Activated CD4-positive, alpha-beta T cell treated with anti-CD3 and anti-CD28 coated beads, Interleukin-10, Interleukin-2, amounts not matched to agents 100 ng/mL and 50 ng/mL, durations not matched to agents 16 hours and 8 hours (primary cell): ENCODE measurements at regions not wholly inside any gene's neighbourhood (a gene's known extent, or its start where the extent isn't known, plus 50 kb on each side); places are given as distances from the start of the nearest gene placed in this dataset.
"Not testable (repeated sequence)": the region's sequence is repeated elsewhere in the genome, so short reads cannot be mapped to it uniquely, and the experiment has no call there.

Source experiments
- DNase-seq: peaks from one replicate; pipeline ENCODE4 v3.0.0-alpha.2; 2020

DNA sequence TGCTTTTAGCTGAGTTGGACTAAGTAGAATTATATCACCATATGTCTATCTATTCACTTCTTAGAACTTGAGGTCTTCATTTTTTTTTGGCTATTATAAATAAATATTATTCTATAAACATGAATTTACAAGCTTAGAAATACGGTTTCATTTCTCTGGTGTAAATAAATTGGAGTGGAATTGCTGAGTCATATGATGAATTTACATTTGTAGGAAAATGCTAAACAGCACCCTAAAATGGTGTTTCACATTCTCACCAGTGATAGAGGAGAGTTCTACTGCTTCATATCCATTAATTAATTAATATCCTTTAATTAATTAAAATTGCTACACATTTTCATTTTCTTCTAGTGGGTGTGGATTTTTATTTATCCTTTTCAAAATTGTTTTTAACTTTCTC is 318.3 kb downstream of the MDFIC start:
- DNase-seq, result no peak

DNA sequence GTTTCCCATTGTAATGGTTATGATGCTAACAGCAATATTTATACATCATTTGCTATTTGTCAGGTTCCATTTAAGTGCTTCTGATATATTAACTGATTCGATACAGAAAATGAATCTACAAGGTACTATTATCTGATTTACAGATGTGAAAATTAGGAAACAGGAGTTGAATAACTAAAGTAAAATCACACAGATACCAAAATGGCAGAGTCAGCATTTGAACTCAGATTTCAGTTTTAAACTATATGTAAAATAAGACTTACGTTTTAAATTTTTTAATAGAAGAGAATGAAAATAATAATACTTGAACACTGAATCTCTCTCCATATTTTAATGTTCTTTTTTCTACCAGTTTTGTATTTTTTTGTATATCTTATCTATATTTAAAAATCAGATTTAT is 313.2 kb downstream of the MDFIC start:
- no peak for DNase-seq

DNA sequence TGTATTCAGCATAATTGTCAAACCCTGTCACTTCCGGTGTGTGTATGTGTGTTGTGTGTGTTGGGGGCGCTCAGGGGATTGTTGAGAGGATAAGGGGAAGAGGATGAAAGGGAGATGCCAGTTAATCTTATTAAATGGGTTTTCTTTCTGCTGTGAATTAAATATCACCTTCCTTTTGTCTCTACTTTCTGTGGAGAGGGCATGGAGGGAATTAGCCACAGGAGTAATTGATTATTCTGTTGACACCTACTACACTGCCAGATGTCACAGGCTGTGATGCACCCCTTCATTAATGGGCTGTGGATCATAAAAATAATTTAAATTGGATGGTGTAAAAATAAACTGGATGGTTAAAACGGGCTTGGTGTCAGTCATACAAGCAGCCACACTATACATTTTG is 311.9 kb downstream of the MDFIC start:
- DNase-seq, result no peak

DNA sequence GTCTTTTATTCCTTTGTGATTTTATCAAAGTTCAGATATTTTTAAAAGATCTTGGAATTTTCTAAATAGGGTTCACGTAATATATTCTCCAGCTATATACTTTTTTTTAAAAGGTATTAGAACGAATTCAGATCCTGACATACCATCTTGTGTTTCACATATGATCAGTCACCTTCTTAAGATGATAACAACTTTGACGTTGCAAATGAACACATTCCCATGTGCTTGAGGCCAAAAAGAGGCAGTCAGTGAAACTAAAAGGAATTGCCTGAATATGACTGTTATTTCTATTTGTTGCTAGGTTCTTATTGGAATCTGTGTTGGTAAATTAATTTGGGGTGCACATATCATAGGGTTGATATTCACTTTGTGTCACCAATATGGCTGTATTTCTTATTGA is 310.1 kb downstream of the MDFIC start:
- DNase-seq, result no peak

DNA sequence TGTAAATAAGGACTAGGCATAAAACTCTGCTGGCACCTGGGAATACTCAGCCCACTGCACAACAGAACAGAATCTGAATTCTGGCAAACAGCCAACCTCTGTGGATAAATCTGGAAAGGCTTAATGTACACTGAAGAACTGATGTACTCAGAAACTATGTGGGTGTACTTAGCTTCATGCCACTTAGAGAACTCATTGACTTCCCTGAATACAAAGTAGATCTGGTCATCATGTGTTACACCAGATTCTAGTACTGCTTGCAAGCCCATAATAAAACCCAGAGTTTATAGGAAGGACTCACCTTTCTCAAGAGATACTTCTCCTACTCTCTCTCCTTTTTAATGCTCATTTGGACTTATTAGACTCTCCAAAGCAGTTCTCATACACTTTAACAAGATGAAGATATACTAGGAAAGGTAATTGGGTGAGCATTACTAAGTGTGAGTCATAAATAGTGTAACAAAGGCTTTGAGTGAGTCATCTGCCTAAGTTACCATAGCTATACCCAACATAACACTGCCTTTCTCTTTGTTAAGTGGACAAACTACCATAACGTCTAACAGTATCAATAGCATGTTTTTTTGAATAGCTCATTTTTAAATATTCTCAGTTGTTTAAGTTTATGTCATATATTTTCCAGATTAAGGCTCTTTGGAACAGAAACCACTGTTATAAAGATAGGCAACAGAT is 309.1 kb downstream of the MDFIC start:
- DNase-seq, result peak; percentile 63

DNA sequence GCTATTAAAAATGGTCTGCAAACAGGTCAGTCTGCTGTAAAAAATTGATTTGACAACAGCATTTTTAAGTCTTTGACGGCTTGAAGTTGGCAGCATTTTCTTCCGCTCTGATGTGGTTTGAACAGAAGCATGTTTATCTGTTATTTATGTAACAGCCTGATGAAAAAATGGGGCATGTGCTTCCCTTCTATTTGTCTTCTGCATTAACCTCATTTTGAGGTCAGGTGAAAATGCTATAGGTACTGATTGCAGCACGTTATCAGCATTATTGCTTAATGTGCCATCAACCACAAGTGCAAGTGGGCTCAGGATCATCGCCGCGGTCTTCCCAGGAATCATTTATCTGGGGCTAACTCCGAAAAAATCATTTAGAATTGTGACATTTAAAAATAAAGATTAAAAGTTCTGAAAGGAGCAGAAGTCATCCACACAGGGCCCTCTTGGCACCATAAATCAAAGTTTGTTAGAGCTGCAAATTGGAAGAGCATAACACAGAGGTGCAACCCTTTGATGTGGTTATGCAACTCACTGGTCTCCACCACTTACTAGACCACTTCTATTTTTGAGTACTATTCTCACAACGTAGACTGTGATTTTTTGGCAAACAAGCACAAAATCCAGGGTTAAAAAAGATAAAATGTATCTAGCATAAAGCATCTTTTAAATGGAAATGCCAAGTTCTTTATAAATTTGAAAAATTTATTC is 307.7 kb downstream of the MDFIC start:
- DNase-seq, result peak; percentile 28

DNA sequence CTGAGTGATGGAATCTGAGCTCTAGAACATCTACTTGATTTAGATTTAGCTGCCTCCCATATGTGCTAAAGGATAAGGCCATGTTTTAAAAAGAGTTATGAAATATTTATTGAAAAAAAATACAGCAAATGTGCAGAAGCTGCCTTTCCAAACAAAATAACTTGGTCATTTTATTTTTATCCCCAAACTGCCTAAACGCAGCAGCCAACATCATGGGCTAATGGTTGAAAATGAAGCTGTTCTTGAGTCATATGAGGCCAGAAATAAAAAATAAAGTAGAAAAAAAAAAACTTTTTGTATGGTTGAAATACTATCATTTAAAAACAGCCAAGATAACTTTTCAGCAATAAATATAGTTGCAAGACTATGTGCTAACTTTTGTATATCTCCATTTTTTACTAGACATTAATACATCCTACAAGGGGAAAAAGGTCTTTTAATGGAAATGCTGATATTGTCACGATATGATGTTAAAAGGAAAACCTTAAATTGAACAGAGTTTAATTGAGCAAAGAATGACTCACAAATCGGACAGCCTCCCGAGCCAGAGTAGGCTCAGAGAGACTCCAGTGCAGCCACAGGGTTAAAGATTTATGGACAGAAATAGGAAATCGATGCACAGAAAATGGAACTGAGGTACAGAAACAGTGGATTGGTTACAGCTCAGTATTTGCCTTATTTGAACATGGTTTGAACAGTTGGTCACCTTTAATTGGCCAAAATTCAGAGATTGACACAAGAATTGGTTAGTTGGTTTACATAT is 305.8 kb downstream of the MDFIC start:
- DNase-seq, result no peak

DNA sequence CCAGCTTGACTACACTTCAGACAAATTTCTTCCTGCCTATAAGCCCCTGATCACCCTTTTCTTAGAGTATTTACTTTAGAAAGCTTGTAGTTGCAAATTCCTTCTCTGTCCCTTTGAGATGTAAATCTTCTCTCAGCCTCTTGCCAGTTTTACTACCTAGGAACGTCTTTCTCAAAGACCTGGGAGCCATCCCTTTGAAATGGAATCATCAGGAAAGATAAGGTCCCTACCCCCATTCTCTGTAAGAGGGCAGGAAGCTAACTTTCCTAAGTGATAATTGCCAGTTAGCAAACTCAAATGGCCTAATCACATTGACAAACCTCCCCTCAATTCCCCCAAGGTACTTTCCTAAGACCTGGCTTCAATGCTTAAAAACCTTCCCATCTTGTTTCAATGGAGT is 304.5 kb downstream of the MDFIC start:
- DNase-seq, result no peak

DNA sequence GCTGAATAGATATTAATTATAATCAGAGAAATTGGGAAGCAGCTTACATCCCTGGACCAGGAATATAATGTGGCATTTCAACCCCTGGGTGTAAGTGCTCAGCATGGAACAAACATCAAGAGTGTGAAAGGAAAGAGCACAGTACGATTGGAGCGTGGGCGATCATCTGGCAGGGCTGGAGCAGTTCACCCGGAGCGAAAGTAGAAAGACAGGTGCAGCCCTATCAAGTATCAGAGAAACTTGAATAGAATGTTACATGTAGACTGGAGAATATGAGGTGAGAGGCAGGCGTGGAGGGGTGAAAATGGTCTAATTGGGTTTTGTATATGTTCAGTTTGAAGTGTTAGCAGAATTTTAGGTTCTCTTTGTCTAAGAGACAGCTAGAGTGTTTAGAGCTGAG is 303.0 kb downstream of the MDFIC start:
- DNase-seq, result no peak

DNA sequence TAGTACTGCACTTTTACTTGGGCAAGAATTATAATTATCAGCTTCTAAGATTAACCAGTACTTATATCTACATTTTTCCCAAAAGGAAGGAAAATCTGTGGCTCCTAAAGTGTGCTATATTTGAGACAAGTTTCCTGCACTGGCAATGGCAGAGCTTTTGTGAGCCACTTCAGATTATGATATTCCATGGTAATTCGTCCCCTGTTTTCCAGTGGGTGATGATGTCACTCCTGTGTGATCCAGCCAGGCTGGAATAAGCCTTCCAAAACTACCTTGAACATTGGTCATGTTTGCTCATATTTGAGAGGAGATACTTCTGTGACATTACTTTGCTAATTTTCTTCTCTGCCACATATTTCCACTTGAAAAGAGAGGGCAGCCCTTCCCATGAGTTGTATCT is 302.1 kb downstream of the MDFIC start:
- no peak for DNase-seq

DNA sequence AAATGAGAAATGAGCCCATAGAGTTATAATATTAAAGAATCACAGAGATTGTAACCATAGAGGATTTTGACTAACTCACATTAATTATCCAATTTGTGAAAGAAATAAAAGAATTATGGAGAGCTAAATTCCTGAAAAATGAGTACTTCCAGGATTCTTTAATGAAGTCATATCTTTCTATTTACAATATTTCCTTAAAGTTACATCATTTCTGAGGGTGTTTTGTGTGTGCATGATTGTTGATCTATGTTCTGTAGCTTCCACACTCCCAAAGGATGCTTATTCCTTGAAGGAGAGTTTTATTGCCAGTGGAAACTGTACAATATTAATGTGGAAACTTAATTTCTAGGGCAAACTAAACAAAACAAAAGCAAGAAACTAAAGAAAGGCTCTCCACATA is 299.6 kb downstream of the MDFIC start:
- no peak for DNase-seq

DNA sequence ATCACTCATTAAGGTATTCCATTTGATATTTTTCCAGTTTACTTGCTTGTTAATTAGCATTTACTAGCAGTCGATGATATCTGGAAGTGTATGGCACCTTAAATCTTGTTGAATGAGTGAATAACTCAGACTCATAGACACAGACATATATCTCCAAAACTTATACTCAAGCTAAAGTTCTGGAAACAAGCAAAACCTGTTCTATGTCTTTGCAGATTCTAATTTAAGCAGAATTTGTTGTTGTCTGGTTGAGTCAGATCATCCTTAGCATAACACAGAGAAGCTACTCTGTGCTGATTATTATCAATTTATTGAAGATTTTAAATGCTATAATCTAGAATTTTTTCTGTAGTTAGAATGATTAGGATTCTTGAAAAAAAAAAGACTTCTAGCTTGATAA is 296.2 kb downstream of the MDFIC start:
- DNase-seq, result no peak

DNA sequence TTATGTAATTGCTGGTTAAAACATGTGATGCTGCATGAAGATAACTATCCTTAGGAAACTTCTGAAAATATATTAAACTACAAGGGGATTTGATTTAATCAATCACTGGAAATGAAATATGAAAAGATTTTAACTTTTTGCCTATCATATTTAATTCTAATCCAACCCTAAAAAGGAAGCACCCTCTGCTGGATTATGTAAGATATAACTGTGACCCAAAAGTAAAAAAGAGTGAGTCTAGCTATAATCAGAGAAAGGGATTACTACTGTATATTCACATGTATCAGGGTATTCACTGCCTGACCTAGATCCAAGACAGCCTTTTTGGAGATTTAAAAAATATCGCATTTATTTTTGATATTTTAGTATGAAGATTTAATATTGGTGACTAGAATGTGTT is 295.5 kb downstream of the MDFIC start:
- DNase-seq, result no peak

DNA sequence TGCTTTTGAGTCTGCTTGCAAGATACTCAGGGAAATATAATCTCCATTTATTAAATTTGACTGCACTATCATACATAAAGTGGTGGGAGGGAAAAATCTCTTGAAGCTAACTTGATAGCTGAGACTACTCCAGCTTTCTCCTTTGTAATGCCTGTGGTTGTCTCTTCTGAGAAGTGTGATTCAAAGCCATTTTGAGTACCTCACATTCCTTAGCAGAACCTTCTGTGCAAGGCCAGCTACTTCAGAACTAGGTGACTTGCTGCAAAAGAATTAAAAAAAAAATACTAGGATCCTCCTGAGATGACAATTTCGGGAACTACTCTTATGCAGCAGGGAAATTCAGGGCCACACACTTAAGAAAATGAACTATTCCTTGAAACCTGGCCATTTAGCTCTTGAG is 294.8 kb downstream of the MDFIC start:
- DNase-seq, result no peak

DNA sequence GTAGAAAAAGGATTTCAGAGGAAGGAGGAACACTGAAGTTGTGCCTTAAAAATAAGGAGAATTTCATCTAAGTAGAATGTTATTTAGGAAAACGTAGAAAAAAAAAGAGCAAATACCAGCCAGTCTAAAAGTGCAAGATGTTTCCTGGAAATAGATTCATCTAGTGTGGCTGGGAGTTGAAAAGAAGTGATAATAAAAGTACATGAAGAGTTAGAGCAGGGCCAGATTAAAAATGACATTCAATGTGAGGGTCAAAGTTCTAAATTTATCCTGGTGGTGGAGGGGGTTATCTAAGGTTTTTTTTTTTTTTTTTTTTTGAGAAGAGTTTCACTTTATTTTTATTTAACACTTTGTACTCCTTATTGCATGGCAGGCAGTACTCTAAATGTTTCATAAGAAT is 289.3 kb downstream of the MDFIC start:
- DNase-seq, result no peak

DNA sequence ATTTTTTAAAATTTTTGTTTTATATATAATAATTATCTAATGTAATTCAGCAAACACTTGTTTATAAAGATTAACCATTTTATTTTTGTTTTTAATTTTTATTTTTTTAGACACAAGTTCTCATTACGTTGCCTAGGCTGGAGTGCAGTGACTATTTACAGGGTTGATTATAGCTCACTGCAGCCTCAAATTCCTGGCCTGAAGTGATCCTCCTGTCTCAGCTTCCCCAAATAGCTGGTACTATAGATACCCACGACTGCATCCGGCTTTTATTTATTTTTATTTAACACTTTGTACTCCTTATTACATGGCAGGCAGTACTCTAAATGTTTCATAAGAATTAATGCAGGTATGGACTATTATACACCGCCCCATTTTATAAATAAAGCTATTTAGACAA is 288.7 kb downstream of the MDFIC start:
- DNase-seq, result no peak

DNA sequence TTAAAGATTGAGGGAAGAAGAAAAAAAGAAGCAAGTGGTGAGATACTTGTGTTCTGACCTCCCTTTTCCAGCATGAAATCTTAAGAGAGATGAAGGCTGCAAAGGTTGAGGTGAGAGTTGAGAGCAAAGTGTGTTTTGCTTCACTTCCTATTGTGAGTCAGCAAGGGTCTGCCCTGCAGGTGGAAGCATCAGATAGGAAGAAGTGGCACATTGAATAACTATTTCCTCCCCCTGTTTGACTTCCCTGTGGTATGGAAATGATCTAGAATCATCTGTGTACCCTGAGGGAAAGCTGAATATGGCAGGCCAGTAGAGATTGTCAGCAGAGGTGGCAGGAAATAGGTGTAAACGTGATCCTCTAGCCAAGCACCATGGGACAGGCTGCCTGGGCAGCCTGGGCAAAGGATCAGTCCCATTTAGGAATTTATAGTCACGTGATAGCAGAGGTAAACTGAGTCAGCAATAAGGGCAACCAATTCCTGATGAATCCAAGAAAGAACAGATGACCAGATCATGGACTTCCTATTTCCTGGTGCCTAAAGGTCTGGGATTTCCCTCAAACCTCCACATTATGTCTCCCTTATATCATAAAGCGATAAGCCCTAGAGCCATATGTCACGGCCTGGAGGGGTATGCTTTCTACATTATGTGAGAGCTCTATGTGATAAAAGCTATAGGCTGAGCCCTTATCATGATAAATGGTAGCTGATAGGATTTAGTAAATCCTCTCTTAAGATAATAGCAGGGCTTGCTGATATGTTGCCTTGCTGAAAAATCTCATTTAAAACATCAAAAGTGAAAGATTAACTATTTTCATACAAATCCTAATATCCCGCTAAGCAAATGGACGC is 287.0 kb downstream of the MDFIC start:
- no peak for DNase-seq

DNA sequence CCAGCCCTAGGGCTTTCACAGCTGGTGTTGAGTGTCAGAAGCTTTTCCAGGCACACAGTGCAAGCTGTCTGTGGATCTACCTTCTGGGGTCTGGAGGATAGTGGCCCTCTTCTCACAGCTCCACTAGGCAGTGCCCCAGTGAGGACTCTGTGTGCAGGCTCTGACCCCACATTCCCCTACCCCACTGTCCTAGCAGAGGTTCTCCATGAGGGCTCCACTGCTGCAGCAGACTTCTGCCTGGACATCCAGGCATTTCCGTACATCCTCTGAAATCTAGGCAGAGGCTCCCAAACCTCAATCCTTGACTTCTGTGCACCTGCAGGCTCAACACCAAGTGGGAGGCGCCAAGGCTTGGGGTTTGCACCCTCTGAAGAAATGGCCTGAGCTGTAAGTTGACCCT is 284.5 kb downstream of the MDFIC start:
- not testable (repeated sequence) for DNase-seq

DNA sequence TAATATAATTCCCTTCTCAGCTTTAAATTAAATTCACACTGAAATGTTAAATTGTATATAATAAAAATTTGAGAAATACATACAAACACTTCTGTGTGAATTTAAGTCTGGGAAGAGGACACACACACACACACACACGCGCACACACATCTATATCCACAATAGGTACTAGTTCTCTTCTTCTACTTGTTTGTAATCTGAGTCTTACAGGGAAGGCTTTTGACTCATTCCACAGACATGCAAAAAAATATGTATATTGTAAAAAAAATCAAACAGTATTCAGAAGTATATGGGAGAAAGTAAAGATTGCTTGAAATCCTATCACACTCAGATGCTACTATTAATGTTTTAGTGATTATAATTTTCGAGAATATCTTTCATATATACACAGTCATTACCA is 276.2 kb downstream of the MDFIC start:
- no peak for DNase-seq

DNA sequence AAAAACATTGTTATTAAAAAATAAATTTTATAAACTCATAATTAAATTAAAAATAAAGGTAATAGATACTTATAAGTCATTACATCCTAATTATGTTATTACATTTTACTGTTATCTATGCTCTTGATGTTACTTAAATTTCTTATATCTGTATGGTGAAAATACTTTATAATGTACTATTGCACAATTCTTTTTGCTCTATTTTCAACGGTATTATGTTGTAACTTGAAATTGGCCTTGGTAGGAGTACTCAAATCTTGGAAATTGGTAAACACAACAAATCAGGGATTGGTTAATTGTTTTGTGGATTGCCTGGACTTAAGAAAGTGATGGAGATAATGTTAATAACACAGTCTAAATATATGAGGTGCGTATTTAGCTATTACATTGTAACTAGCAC is 273.3 kb downstream of the MDFIC start:
- DNase-seq, result no peak

DNA sequence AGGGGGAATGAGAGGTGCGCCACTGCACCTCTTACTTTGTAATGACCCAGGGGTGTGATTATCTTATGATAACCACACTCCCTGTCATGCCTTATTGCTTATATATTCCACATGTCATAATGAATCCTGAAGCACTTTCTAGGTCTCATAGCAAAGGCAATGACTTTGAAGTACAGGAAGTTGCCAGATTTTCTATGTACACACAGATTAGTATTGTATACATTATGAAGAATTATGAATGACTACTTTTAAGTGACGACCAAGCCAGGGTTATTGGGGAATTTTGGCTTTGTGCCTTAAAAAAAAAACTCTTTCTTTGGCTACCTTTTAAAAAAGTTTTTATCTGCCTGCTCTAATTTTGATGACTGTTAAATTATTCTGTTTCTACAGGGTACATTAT is 269.6 kb downstream of the MDFIC start:
- no peak for DNase-seq

DNA sequence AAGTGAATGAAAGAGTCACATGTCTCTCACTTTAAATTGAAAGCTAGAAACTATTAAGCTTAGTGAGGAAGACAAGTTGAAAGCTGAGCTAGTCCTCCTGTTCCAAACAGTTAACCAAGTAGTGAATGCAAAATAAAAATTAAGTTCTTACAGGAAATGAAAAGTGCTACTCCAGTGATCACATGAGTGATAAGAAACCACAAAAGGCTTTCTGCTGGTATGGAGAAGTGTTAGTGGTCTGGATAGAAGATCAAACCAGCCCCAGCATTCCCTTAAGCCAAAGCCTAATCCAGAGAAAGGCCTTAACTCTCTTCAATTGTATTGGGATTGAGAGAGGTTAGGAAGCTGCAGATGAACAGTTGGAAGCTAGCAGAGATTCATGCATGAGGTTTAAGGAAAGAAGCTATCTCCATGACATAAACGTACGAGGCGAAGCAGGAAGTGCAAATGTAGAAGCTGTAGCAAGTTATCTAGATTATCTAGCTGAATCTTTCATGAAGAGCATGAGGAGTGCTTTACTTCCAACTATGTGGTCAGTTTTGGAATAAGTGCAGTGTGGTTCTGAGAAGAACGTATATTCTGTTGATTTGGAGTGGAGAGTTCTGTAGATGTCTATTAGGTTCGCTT is 261.6 kb downstream of the MDFIC start:
- DNase-seq, result no peak

DNA sequence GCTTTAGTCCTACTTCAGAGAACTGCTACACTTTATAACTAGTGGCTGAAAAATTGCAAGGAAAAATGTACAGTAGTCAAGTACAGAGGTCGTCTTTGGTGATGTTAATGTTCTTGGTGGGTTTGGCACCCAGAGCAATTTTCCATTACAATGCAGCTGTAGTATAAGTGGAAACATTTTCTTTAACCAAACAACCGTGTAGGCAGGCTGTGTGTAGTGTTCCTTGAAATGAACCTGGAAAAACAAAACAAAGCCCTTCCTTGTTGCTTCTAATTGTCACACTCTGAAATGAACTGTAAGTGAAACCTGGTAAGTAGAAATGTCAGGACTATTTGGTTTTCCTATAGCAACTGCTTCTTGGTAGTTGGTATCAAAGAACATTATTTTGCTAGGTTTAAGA is 256.9 kb downstream of the MDFIC start:
- no peak for DNase-seq
